ENCODE measurements at regions not wholly inside any gene's neighbourhood (a gene's known extent, or its start where the extent isn't known, plus 50 kb on each side); places are given as distances from the start of the nearest gene placed in this dataset.

DNA sequence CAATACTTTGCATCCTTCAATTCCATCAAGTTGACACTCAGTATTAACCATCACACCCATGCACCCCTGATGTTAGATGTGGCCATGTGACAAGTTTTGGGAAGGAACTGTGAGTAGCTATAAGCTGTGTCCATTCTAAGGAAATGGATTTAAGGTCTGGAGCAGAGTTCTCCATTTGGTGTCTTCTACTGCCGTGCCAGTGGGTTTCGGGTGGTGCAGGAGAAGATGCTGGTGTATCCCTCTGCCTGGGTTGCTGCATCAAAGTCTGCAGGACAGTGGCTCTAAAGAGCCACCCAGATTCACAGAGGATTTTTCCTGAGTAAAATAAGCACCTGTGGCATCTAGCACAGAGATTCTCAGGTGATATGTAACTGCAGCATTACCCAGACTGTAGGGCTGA, 105.7 kb upstream of the IRS2 start:
- no peak overlapping the region for H3K4me3 ChIP-seq
- no peaks in the 10 kb centered on the region for H3K9me3 ChIP-seq
- no peak for DNase-seq (ENCODE audit: low spot score)
- H3K4me1 ChIP-seq (replicated peaks) = no peaks in the 10 kb centered on the region
- WGBS = 89% methylated on average over 2 of the region's 2 CpGs
- no peak overlapping the region for H3K27ac ChIP-seq
- no peaks in the 10 kb centered on the region for H3K27me3 ChIP-seq (replicated peaks; ENCODE audit: insufficient read depth)
- TF ChIP-seq POLR2A (IDR thresholded peaks at IDR 0.05) = no peak
- TF ChIP-seq POLR2AphosphoS5 (IDR thresholded peaks at IDR 0.05) = no peak
- TF ChIP-seq, protein P1, sequence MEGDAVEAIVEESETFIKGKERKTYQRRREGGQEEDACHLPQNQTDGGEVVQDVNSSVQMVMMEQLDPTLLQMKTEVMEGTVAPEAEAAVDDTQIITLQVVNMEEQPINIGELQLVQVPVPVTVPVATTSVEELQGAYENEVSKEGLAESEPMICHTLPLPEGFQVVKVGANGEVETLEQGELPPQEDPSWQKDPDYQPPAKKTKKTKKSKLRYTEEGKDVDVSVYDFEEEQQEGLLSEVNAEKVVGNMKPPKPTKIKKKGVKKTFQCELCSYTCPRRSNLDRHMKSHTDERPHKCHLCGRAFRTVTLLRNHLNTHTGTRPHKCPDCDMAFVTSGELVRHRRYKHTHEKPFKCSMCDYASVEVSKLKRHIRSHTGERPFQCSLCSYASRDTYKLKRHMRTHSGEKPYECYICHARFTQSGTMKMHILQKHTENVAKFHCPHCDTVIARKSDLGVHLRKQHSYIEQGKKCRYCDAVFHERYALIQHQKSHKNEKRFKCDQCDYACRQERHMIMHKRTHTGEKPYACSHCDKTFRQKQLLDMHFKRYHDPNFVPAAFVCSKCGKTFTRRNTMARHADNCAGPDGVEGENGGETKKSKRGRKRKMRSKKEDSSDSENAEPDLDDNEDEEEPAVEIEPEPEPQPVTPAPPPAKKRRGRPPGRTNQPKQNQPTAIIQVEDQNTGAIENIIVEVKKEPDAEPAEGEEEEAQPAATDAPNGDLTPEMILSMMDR (IDR thresholded peaks at IDR 0.05) = no peak
- intact Hi-C loops (cut with DNase I) = no loop called here
- H3K36me3 ChIP-seq = no peaks in the 10 kb centered on the region

DNA sequence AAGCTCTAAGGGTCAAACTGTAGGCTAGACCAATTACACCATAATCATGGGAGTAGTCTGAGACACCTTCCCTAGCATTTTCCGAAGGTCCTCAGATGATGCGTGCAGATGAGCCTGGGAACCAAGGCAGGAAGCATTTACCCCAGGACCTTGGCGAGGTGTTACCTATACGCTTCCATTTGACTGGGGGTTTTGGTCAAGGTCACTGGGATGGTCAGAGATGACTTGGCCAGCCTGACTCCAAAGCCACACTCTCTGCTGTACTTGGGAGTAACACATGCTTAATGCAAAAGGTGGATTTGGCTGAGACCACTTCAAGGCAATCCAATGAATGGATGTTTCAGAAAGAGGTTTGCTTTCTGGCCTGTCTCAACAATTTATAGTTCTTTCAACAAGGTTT, 98.9 kb upstream of the IRS2 start:
- H3K27ac ChIP-seq = no peak overlapping the region
- no peaks in the 10 kb centered on the region for H3K9me3 ChIP-seq
- no peaks in the 10 kb centered on the region for H3K4me1 ChIP-seq (replicated peaks)
- TF ChIP-seq, protein P1 (IDR thresholded peaks at IDR 0.05) = no peak
- no peak for TF ChIP-seq POLR2AphosphoS5 (IDR thresholded peaks at IDR 0.05)
- TF ChIP-seq POLR2A (IDR thresholded peaks at IDR 0.05) = no peak
- no peaks in the 10 kb centered on the region for H3K27me3 ChIP-seq (replicated peaks; ENCODE audit: insufficient read depth)
- DNase-seq (ENCODE audit: low spot score) = no peak
- WGBS = 97% methylated on average over 4 of the region's 4 CpGs
- no peaks in the 10 kb centered on the region for H3K36me3 ChIP-seq
- intact Hi-C loops (cut with DNase I) = no loop called here
- H3K4me3 ChIP-seq = no peak overlapping the region

- 70% methylated on average over 1 of the region's 1 CpG for WGBS
- TF ChIP-seq, protein P1 (IDR thresholded peaks at IDR 0.05) = no peak
- TF ChIP-seq POLR2AphosphoS5 (IDR thresholded peaks at IDR 0.05) (no peak), POLR2A (IDR thresholded peaks at IDR 0.05) (no peak)
- H3K36me3 ChIP-seq = no peaks in the 10 kb centered on the region
Measured at GRCh38 chr13:109884462-109884861, 98.1 kb upstream of the IRS2 start.

GRCh38 chr13:109883181-109884180, 97.1 kb upstream of the IRS2 start:
- H3K36me3 ChIP-seq = no peaks in the 10 kb centered on the region
- intact Hi-C loops (cut with DNase I) = no loop called here
- 63% methylated on average over 20 of the region's 20 CpGs for WGBS
- no peaks in the 10 kb centered on the region for H3K27me3 ChIP-seq (replicated peaks; ENCODE audit: insufficient read depth)
- DNase-seq (ENCODE audit: low spot score) = no peak
- no peak overlapping the region for H3K27ac ChIP-seq
- no peaks in the 10 kb centered on the region for H3K9me3 ChIP-seq
- TF ChIP-seq, protein P1 (IDR thresholded peaks at IDR 0.05) = no peak
- no peak for TF ChIP-seq POLR2A (IDR thresholded peaks at IDR 0.05)
- no peak for TF ChIP-seq POLR2AphosphoS5 (IDR thresholded peaks at IDR 0.05)
- H3K4me3 ChIP-seq = no peak overlapping the region
- H3K4me1 ChIP-seq (replicated peaks) = no peaks in the 10 kb centered on the region

More at GRCh38 chr13:109884462-109884861, 98.1 kb upstream of the IRS2 start:
- no peak for DNase-seq (ENCODE audit: low spot score)
- Histone ChIP-seq H3K4me3 (no peak overlapping the region), H3K4me1 (replicated peaks) (no peaks in the 10 kb centered on the region), H3K9me3 (no peaks in the 10 kb centered on the region), H3K27ac (no peak overlapping the region), H3K27me3 (replicated peaks; ENCODE audit: insufficient read depth) (no peaks in the 10 kb centered on the region)
- intact Hi-C loops (cut with DNase I) = no loop called here
